Peyer's patch (tissue), 4 donors: ENCODE measurements at regions not wholly inside any gene's neighbourhood (a gene's known extent, or its start where the extent isn't known, plus 50 kb on each side); places are given as distances from the start of the nearest gene placed in this dataset.

Experiments used
- DNase-seq, 3 donors: peaks; one replicate each; pipeline ENCODE4 v3.0.0-alpha.2; 2017 to 2019
- H3K27ac ChIP-seq, 4 donors: fragments of 200-600 bp; sonication (generic); one replicate each; pipeline ENCODE4 v1.5.1; 2016 to 2019
- H3K27me3 ChIP-seq, 2 donors: fragments of 200-600 bp; sonication (generic); one replicate each; pipeline ENCODE4 v1.5.1; 2019
- H3K36me3 ChIP-seq, 3 donors: fragments of 200-600 bp; sonication (generic); one replicate each; pipeline ENCODE4 v1.5.1; 2016 to 2019
- H3K4me1 ChIP-seq, 4 donors: fragments of 200-600 bp; sonication (generic); one replicate each; pipeline ENCODE4 v1.5.1; 2016 to 2019
- H3K4me3 ChIP-seq, 4 donors: fragments of 200-600 bp; sonication (generic); 1 replicate in 3 of 4; 2 replicates in 1 of 4; pipeline ENCODE4 v1.5.1; 2016 to 2019; ENCODE audit warnings: mild to moderate bottlenecking in 1 of 4
- H3K9me3 ChIP-seq, 4 donors: fragments of 200-600 bp; sonication (generic); one replicate each; pipeline ENCODE4 v1.5.1; 2016 to 2019; ENCODE audit warnings: mild to moderate bottlenecking in 1 of 4
- POLR2A ChIP-seq, 2 donors: fragments of 450-650 bp; IDR thresholded peaks; one replicate each; pipeline ENCODE4 v1.5.1; 2017; ENCODE audit warnings: antibody characterized with exemption in 2 of 2, mild to moderate bottlenecking in 2 of 2, moderate library complexity in 2 of 2
- TF ChIP-seq, protein P1 (sequence below), 6 experiments: fragments of 450-650 bp in 4 of 6; fragments of 200-600 bp in 2 of 6; sonication (generic) in 1 of 6; IDR thresholded peaks; one replicate each; pipeline ENCODE4 v1.5.1; 2017 to 2019; ENCODE audit warnings: antibody characterized with exemption in 6 of 6, mild to moderate bottlenecking in 3 of 6, moderate library complexity in 1 of 6

DNA sequence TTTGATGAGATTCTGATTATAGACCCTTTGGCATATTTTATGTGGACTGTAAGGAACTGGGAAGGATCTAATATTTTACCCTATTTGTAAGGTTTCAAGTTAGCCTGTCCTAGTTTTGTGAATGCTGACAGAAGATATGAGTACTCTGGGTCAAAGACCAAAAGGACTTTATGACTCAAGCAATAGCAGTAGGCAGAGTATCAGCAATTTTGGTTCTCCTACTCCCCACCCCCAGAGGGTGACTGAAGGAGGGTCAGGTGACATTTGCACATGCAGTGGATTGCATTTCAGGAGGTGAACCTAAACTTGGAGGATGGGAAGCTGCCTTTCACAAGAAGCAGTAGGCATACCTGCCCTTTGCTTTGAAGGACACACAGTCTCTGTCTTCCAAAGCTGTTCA is 84.0 kb upstream of the KLF6 start:
- peak overlapping the region in 2 of 4 donors; percentile 66 to 73 for H3K27ac ChIP-seq
- no peak for TF ChIP-seq POLR2A (IDR thresholded peaks at IDR 0.05)
- TF ChIP-seq, protein P1, sequence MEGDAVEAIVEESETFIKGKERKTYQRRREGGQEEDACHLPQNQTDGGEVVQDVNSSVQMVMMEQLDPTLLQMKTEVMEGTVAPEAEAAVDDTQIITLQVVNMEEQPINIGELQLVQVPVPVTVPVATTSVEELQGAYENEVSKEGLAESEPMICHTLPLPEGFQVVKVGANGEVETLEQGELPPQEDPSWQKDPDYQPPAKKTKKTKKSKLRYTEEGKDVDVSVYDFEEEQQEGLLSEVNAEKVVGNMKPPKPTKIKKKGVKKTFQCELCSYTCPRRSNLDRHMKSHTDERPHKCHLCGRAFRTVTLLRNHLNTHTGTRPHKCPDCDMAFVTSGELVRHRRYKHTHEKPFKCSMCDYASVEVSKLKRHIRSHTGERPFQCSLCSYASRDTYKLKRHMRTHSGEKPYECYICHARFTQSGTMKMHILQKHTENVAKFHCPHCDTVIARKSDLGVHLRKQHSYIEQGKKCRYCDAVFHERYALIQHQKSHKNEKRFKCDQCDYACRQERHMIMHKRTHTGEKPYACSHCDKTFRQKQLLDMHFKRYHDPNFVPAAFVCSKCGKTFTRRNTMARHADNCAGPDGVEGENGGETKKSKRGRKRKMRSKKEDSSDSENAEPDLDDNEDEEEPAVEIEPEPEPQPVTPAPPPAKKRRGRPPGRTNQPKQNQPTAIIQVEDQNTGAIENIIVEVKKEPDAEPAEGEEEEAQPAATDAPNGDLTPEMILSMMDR (IDR thresholded peaks at IDR 0.05), result no peak
- H3K4me3 ChIP-seq, result no peak overlapping the region
- no peak for DNase-seq
- peaks cover 0 to 42% (median 6%) of the 10 kb centered on the region in 4 donors for H3K4me1 ChIP-seq
- no peaks in the 10 kb centered on the region for H3K27me3 ChIP-seq
- H3K9me3 ChIP-seq, result no peaks in the 10 kb centered on the region
- H3K36me3 ChIP-seq, result no peaks in the 10 kb centered on the region

DNA sequence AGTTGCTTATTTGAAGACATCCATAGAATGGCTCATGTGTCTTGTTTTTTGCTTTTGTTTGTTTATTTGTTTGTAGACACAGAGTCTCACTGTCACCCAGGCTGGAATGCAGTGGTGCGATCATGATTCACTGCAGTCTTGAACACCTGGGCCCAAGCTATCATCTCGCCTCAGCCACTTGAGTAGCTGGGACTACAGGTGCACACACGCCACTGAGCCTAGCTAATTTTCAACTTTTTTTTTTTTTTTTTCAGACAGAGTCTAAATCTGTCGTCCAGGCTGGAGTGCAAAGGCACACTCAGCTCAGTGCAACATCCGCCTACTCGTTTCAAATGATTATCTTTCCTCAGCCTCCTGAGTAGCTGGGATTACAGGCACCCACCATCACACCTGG is 83.3 kb upstream of the KLF6 start:
- H3K4me3 ChIP-seq, result no peak overlapping the region
- H3K27me3 ChIP-seq, result no peaks in the 10 kb centered on the region
- no peaks in the 10 kb centered on the region for H3K9me3 ChIP-seq
- no peak for DNase-seq
- H3K4me1 ChIP-seq, result peaks cover 0 to 40% (median 2%) of the 10 kb centered on the region in 4 donors
- no peaks in the 10 kb centered on the region for H3K36me3 ChIP-seq
- TF ChIP-seq POLR2A (IDR thresholded peaks at IDR 0.05), result peak in 1 of 2 donors; percentile 5
- TF ChIP-seq, protein P1 (IDR thresholded peaks at IDR 0.05), result no peak
- peak overlapping the region in 3 of 4 donors; percentile 6 to 73 (median 66) for H3K27ac ChIP-seq

DNA sequence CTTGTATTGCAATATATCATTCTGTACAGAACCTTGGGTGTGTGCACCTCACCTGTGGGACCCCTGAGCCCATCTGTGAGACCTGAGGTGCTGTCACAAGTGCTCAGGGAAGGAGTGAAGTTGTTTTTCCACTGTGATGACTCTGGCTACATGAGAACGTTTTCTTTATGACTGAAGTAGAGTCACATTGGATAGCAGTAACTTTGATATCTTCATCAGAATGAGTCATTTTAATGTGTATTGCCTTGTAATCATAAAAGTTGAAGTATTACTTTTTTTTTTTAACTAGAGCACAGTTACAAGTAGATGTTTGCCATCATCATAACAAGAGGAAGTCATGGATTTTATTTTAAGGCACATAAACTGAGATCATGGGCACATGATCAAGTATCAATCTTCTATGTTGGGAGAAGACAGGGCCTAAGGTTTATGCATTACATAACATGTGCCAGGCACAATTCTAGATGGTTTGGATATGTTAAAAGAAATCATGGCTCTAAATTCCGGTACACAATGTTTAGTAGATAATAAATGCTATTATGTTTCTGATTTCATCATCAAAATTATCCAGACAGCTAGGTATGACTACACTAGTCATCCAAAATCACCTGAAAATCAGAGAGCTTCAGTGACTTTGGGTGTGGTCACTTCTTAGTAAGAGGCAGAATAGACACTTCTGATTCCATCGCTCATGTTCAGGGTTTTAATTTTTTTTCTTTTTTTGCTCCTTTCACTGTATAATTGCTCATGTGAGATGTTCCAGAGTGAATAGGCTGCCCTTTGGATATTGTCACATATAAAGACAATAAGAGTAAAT is 82.7 kb upstream of the KLF6 start:
- Histone ChIP-seq H3K27ac (peak overlapping the region in 3 of 4 donors; percentile 16 to 73 (median 66)), H3K9me3 (no peaks in the 10 kb centered on the region), H3K4me1 (peaks cover 0 to 38% (median 2%) of the 10 kb centered on the region in 4 donors), H3K27me3 (no peaks in the 10 kb centered on the region), H3K4me3 (no peak overlapping the region), H3K36me3 (no peaks in the 10 kb centered on the region)
- TF ChIP-seq, protein P1 (IDR thresholded peaks at IDR 0.05), result no peak
- TF ChIP-seq POLR2A (IDR thresholded peaks at IDR 0.05), result peak in 1 of 2 donors; percentile 68
- DNase-seq, result no peak

DNA sequence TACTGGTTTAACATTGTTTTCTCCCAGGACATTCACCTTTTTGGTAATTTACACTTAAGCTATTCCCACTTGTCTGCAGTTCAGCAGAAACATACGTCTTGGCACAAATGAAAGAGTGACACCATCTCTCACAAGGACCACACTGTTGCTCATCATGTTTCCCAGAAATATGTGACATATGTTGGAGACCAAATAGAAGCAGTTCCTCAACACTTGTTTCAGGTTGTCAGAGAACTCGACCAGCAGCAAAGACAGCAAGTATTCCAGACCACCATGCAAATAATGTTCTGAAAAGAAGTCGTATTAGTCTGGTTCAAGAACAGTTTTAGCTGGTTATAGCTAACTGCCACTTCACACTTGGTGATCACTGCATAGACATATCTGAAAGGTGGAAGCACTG is 81.3 kb upstream of the KLF6 start:
- DNase-seq, result no peak
- H3K4me1 ChIP-seq, result peaks cover 0 to 29% (median 2%) of the 10 kb centered on the region in 4 donors
- no peaks in the 10 kb centered on the region for H3K36me3 ChIP-seq
- peak overlapping the region in 2 of 4 donors; percentile 54 to 71 for H3K27ac ChIP-seq
- no peaks in the 10 kb centered on the region for H3K9me3 ChIP-seq
- no peak overlapping the region for H3K4me3 ChIP-seq
- H3K27me3 ChIP-seq, result no peaks in the 10 kb centered on the region
- no peak for TF ChIP-seq POLR2A (IDR thresholded peaks at IDR 0.05)
- TF ChIP-seq, protein P1 (IDR thresholded peaks at IDR 0.05), result no peak

DNA sequence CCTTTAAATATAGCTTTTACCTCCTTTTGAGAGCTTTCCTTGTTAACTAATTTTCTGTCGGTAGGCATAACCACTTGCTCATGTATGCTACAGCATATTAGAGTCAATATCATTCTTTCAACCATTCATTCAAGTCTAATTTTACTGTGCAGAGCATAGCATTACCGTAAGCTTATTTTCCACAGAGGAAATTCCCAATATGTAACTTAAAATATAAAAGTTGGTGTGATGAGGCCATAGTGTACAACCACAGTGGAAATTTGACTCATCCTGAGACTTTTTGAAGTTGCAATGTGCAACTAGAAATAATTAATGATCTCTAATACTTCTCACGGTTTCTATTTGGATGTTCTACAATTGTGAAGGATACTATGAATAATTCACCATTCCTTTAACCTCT is 80.6 kb upstream of the KLF6 start:
- peaks cover 0 to 29% (median 2%) of the 10 kb centered on the region in 4 donors for H3K4me1 ChIP-seq
- no peak overlapping the region for H3K27ac ChIP-seq
- no peaks in the 10 kb centered on the region for H3K27me3 ChIP-seq
- no peaks in the 10 kb centered on the region for H3K9me3 ChIP-seq
- no peak for DNase-seq
- H3K4me3 ChIP-seq, result no peak overlapping the region
- no peaks in the 10 kb centered on the region for H3K36me3 ChIP-seq
- TF ChIP-seq, protein P1 (IDR thresholded peaks at IDR 0.05), result no peak
- TF ChIP-seq POLR2A (IDR thresholded peaks at IDR 0.05), result no peak
